ENCODE measurements at regions not wholly inside any gene's neighbourhood (a gene's known extent, or its start where the extent isn't known, plus 50 kb on each side); places are given as distances from the start of the nearest gene placed in this dataset.

- intact Hi-C loops (cut with DNase I) = no loop called here
- Histone ChIP-seq H3K9me3 (replicated peaks in 1 of 3) (no peaks in the 10 kb centered on the region), H3K4me3 (no peak overlapping the region), H3K36me3 (replicated peaks in 1 of 2) (no peaks in the 10 kb centered on the region), H3K4me1 (replicated peaks in 1 of 2) (no peaks in the 10 kb centered on the region), H3K27me3 (no peaks in the 10 kb centered on the region), H3K27ac (no peak overlapping the region)
- no peak for DNase-seq
- no peak for TF ChIP-seq POLR2A (IDR thresholded peaks at IDR 0.05)
- no peak for TF ChIP-seq CTCF (IDR thresholded peaks at IDR 0.05)
Measured at GRCh38 chr6:67854098-67854497, 781.0 kb upstream of the ADGRB3 start.

- H3K4me1 ChIP-seq (replicated peaks in 1 of 2) = no peaks in the 10 kb centered on the region
- no peaks in the 10 kb centered on the region for H3K36me3 ChIP-seq (replicated peaks in 1 of 2)
- WGBS, 4 donors = 86 to 92% (median 87%) methylated on average over 2 of the region's 2 CpGs
- no peak for DNase-seq
- no peak overlapping the region for H3K27ac ChIP-seq
- no peak overlapping the region for H3K4me3 ChIP-seq
- peaks cover 0 to 9% (median 0%) of the 10 kb centered on the region in 3 donors for H3K9me3 ChIP-seq (replicated peaks in 1 of 3)
- TF ChIP-seq CTCF (IDR thresholded peaks at IDR 0.05) (no peak), POLR2A (IDR thresholded peaks at IDR 0.05) (no peak)
- H3K27me3 ChIP-seq = no peaks in the 10 kb centered on the region
- intact Hi-C loops (cut with DNase I) = no loop called here
Measured at GRCh38 chr6:67839818-67840217, 795.3 kb upstream of the ADGRB3 start.

- no peak for DNase-seq
- Histone ChIP-seq H3K4me1 (replicated peaks in 1 of 2) (no peaks in the 10 kb centered on the region), H3K36me3 (replicated peaks in 1 of 2) (no peaks in the 10 kb centered on the region), H3K4me3 (no peak overlapping the region), H3K27ac (no peak overlapping the region), H3K27me3 (no peaks in the 10 kb centered on the region), H3K9me3 (replicated peaks in 1 of 3) (no peaks in the 10 kb centered on the region)
- intact Hi-C loops (cut with DNase I) = no loop called here
- TF ChIP-seq CTCF (IDR thresholded peaks at IDR 0.05) (no peak), POLR2A (IDR thresholded peaks at IDR 0.05) (no peak)
- 87 to 91% (median 90%) methylated on average over 11 to 36 of the region's 36 CpGs for WGBS, 4 donors
Measured at GRCh38 chr6:67825201-67825895, 809.7 kb upstream of the ADGRB3 start.

- 49 to 76% (median 60%) methylated on average over 2 of the region's 2 CpGs for WGBS, 4 donors
- Histone ChIP-seq H3K9me3 (replicated peaks in 1 of 3) (peaks cover 0 to 5% (median 0%) of the 10 kb centered on the region in 3 donors), H3K4me1 (replicated peaks in 1 of 2) (no peaks in the 10 kb centered on the region), H3K36me3 (replicated peaks in 1 of 2) (no peaks in the 10 kb centered on the region), H3K27ac (no peak overlapping the region), H3K27me3 (no peaks in the 10 kb centered on the region), H3K4me3 (no peak overlapping the region)
- intact Hi-C loops (cut with DNase I) = no loop called here
- no peak for DNase-seq
- TF ChIP-seq CTCF (IDR thresholded peaks at IDR 0.05) (no peak), POLR2A (IDR thresholded peaks at IDR 0.05) (no peak)
Measured at GRCh38 chr6:67818322-67818721, 816.8 kb upstream of the ADGRB3 start.
